ENCODE measurements at regions not wholly inside any gene's neighbourhood (a gene's known extent, or its start where the extent isn't known, plus 50 kb on each side); places are given as distances from the start of the nearest gene placed in this dataset.
"Not testable (repeated sequence)": the region's sequence is repeated elsewhere in the genome, so short reads cannot be mapped to it uniquely, and the experiment has no call there.

DNA sequence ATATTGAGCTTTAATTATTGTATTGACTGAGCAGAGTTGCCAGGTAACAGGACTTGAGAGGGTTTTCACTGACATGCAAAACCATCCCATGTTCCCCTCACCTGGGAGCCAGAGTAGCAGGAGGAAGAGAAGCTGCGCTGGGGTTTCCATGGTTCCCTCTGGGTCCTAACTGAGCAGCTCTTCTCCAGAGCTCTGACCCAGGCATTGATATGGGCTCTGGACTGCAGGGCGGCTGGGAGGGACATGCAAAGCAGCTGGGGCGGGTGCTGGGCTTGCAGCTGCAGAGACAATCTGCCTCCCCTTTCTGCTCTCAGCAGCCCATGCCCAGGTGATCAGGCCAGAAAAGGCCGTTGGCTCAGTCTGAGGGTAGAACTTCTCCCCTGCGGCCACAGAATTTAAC is 451.5 kb downstream of the RPIA start:
- not testable (repeated sequence) for H3K9me3 ChIP-seq (ENCODE audit: low read depth); H3K27ac ChIP-seq; H3K4me2 ChIP-seq; H2AFZ ChIP-seq; H3K36me3 ChIP-seq (replicated peaks; ENCODE audit: insufficient read depth, low read depth); H3K4me3 ChIP-seq; H3K4me1 ChIP-seq (ENCODE audit: insufficient read depth); DNase-seq (ENCODE audit: low spot score); H3K79me2 ChIP-seq; H3K27me3 ChIP-seq; H3K9me2 ChIP-seq (replicated peaks; ENCODE audit: insufficient read depth); H4K20me1 ChIP-seq (ENCODE audit: insufficient read depth, poor library complexity, severe bottlenecking)
- WGBS (ENCODE audit: low lambda C conversion rate, missing lambda C conversion rate): 80% methylated on average over 5 of the region's 5 CpGs

DNA sequence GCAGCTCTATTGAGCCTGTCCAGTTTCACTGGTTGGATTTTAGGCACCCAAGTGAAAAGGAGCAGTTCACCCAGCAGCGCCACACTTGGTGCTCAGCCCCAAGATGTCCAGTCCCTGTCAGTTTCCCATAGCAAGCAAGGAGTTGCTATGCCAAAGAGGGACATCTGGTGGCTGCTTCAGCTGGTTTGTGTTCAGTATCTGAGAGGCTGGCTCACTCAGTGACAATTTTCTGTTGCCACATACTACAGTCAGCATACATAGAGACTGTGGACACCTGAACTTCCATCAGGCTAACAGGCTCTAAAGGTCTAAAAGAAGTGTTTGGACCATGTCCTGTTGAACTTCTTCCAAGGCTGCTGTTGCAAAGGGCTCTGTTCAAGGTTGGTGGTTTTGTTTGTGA is 453.9 kb downstream of the RPIA start:
- H3K9me3 ChIP-seq (ENCODE audit: low read depth); H3K27ac ChIP-seq; H2AFZ ChIP-seq; DNase-seq (ENCODE audit: low spot score); H3K36me3 ChIP-seq (replicated peaks; ENCODE audit: insufficient read depth, low read depth); H3K4me2 ChIP-seq; H3K4me3 ChIP-seq; H3K9me2 ChIP-seq (replicated peaks; ENCODE audit: insufficient read depth); H4K20me1 ChIP-seq (ENCODE audit: insufficient read depth, poor library complexity, severe bottlenecking); H3K27me3 ChIP-seq; H3K79me2 ChIP-seq; H3K4me1 ChIP-seq (ENCODE audit: insufficient read depth): not testable (repeated sequence)
- 68% methylated on average over 1 of the region's 1 CpG for WGBS (ENCODE audit: low lambda C conversion rate, missing lambda C conversion rate)

DNA sequence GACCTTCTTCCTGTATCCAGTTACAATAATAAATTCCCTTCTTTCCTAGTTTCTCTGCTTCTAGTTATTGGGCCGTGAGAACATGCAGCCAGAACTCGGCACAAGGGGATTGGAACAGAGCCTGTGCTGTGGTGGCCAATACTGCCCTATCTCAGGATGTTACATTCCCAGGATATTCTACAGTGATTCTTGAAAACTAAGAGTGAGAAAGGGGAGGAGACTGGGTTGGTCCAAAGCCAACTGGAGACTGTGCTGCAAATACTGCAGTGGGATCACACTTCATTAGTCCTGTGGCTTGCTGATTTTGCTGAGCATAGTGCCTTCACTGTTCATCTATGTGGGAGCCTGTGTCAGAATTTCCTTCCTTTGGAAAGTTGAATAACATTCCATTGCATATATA is 456.8 kb downstream of the RPIA start:
- not testable (repeated sequence) for H3K4me1 ChIP-seq (ENCODE audit: insufficient read depth); DNase-seq (ENCODE audit: low spot score); H3K9me3 ChIP-seq (ENCODE audit: low read depth); H3K36me3 ChIP-seq (replicated peaks; ENCODE audit: insufficient read depth, low read depth); H2AFZ ChIP-seq; H3K4me3 ChIP-seq; H3K9me2 ChIP-seq (replicated peaks; ENCODE audit: insufficient read depth); H3K27me3 ChIP-seq; H4K20me1 ChIP-seq (ENCODE audit: insufficient read depth, poor library complexity, severe bottlenecking); H3K4me2 ChIP-seq; H3K79me2 ChIP-seq; H3K27ac ChIP-seq
- 78% methylated on average over 2 of the region's 2 CpGs for WGBS (ENCODE audit: low lambda C conversion rate, missing lambda C conversion rate)

DNA sequence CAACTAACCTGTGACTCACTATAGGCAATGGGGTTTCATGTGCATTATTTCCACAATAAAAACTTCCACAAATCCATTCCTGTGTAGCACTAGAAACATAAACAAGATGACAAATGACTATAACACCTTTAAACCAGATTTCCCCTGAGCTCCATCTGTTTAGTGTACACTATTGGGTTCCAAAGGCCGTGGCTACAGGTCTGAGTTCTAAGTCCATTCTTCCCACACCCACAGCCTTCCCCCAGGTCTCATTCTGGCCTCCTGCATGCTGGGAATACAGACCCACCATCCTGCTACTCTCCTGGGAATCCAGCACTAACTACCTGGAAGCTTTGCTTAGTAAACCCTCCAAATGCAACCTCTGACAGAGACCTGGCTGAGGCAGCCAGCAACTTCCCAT is 460.2 kb downstream of the RPIA start:
- H2AFZ ChIP-seq; H3K4me1 ChIP-seq (ENCODE audit: insufficient read depth); H3K27ac ChIP-seq; H3K27me3 ChIP-seq; H3K4me2 ChIP-seq; H3K9me2 ChIP-seq (replicated peaks; ENCODE audit: insufficient read depth); H3K4me3 ChIP-seq; H4K20me1 ChIP-seq (ENCODE audit: insufficient read depth, poor library complexity, severe bottlenecking); H3K79me2 ChIP-seq; H3K36me3 ChIP-seq (replicated peaks; ENCODE audit: insufficient read depth, low read depth); DNase-seq (ENCODE audit: low spot score); H3K9me3 ChIP-seq (ENCODE audit: low read depth): not testable (repeated sequence)
- WGBS (ENCODE audit: low lambda C conversion rate, missing lambda C conversion rate): no CpG with 5 or more reads among the region's 1 CpG

DNA sequence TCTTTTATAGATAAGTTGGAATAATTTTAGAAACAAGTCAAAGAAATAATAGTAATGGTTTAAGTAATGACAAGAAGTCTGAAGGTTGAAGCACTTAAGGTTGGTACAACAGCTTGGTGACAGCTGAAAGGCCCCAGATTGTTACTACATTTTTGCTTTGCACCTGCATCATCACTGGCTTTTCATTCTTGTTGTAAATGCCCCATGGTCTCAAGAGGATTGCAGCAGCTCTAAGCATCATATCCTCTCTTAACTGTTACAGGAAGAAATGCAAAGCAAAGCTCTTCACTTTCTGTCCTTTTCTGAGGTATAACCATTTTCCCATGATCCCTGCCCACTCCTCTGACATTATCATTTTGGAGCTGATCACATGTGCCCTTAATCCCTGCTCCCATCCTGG is 461.0 kb downstream of the RPIA start:
- H3K27ac ChIP-seq; H3K9me2 ChIP-seq (replicated peaks; ENCODE audit: insufficient read depth); H4K20me1 ChIP-seq (ENCODE audit: insufficient read depth, poor library complexity, severe bottlenecking); H3K4me1 ChIP-seq (ENCODE audit: insufficient read depth); H3K4me3 ChIP-seq; H3K79me2 ChIP-seq; H3K4me2 ChIP-seq; H2AFZ ChIP-seq; H3K9me3 ChIP-seq (ENCODE audit: low read depth); DNase-seq (ENCODE audit: low spot score); H3K27me3 ChIP-seq; H3K36me3 ChIP-seq (replicated peaks; ENCODE audit: insufficient read depth, low read depth): not testable (repeated sequence)

DNA sequence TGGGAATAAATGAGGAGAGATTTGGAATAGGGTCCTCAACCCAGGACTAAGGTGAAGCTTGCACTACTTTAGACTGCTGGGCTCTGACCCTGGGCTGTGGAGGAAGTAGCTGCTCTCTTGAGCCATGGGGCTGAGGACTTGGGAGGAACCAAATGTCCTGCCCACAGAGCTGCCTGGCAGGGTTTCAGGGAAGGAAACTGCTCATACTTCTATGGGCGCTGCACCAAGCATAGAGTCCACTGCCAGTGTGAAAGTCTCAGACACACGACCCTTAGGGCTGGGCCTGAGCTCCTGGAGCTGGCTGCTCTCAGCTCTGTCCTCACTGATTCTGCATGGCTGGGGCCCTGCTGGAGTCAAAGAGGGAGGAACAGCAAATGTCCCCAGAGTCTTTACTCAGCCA is 461.7 kb downstream of the RPIA start:
- 52% methylated on average over 2 of the region's 2 CpGs for WGBS (ENCODE audit: low lambda C conversion rate, missing lambda C conversion rate)

DNA sequence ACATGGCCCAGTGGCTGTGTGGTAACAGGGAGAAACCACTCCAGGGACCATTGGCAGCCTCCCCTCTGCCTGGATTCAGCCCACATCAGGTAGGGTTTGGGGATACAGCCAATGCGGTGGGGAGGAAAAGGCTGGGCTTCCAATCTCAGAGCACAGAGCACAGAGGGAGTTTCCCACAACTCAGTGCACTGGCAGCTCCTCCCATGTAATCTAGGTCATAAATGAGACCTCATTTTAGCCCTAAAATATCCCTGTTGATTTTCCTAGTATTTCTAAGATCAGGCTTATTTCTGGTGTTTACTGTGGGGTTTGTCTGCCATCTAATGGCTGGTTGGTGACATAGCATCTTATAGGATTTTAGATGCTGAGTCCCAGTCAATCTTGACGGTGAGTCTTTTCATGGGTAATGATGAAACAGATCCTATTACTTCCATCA is 462.8 kb downstream of the RPIA start:
- not testable (repeated sequence) for H3K9me2 ChIP-seq (replicated peaks; ENCODE audit: insufficient read depth); H3K27me3 ChIP-seq; H4K20me1 ChIP-seq (ENCODE audit: insufficient read depth, poor library complexity, severe bottlenecking); H3K36me3 ChIP-seq (replicated peaks; ENCODE audit: insufficient read depth, low read depth); H3K4me1 ChIP-seq (ENCODE audit: insufficient read depth); H3K4me2 ChIP-seq; H3K27ac ChIP-seq; H3K79me2 ChIP-seq; H3K9me3 ChIP-seq (ENCODE audit: low read depth); DNase-seq (ENCODE audit: low spot score); H3K4me3 ChIP-seq; H2AFZ ChIP-seq
- WGBS (ENCODE audit: low lambda C conversion rate, missing lambda C conversion rate): 42% methylated on average over 2 of the region's 2 CpGs

More for the DNA sequence above, 461.7 kb downstream of the RPIA start:
- H3K4me1 ChIP-seq (ENCODE audit: insufficient read depth); H3K27me3 ChIP-seq; H3K36me3 ChIP-seq (replicated peaks; ENCODE audit: insufficient read depth, low read depth); H3K79me2 ChIP-seq; H3K9me3 ChIP-seq (ENCODE audit: low read depth); H2AFZ ChIP-seq; H3K9me2 ChIP-seq (replicated peaks; ENCODE audit: insufficient read depth); DNase-seq (ENCODE audit: low spot score); H3K27ac ChIP-seq; H3K4me2 ChIP-seq; H3K4me3 ChIP-seq; H4K20me1 ChIP-seq (ENCODE audit: insufficient read depth, poor library complexity, severe bottlenecking): not testable (repeated sequence)

DNA sequence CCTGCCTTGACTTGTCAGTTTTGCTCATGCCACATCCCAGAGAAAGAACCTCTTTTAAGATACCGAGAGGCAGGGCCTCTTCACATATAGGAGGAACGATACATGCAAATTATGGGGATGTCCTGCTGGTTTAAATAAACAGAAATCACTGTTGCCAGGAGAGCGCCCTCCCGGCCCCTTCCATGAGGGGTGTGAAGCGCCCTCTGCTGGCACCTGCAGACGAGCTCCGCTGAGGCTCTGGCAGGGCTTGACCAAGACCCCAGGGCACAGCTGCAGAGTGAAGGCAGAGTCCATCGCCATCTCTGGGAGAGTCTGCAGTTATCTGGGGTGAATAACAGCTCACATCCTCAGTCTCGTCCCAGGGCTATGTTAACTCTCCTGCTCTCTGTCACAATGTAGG is 468.8 kb downstream of the RPIA start:
- not testable (repeated sequence) for H3K9me3 ChIP-seq (ENCODE audit: low read depth); H3K4me3 ChIP-seq; H3K4me1 ChIP-seq (ENCODE audit: insufficient read depth); H3K79me2 ChIP-seq; H3K27me3 ChIP-seq; H2AFZ ChIP-seq; H3K27ac ChIP-seq; H3K36me3 ChIP-seq (replicated peaks; ENCODE audit: insufficient read depth, low read depth); H3K4me2 ChIP-seq; H4K20me1 ChIP-seq (ENCODE audit: insufficient read depth, poor library complexity, severe bottlenecking); H3K9me2 ChIP-seq (replicated peaks; ENCODE audit: insufficient read depth); DNase-seq (ENCODE audit: low spot score)
- 60% methylated on average over 7 of the region's 9 CpGs for WGBS (ENCODE audit: low lambda C conversion rate, missing lambda C conversion rate)

DNA sequence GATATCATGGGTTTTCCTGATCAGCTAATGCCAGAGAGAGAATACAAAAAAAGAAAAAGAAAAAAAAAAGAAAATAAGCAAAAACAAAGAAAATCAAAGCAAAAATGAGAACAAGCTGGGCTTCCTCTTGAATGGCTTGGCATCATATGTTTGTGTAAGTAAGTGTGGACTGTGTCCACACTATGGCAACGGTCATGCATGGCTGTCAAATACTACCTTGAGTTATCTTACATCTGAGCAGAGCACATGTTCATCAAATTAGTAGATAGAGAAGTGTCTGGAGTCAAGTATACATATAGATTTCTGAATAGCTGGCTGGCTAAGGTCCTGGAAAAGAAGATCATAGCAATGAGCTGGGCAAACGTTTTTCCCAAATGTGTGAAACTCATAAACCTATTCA is 470.2 kb downstream of the RPIA start:
- H3K9me3 ChIP-seq (ENCODE audit: low read depth); H3K4me3 ChIP-seq; H3K79me2 ChIP-seq; DNase-seq (ENCODE audit: low spot score); H3K36me3 ChIP-seq (replicated peaks; ENCODE audit: insufficient read depth, low read depth); H3K9me2 ChIP-seq (replicated peaks; ENCODE audit: insufficient read depth); H3K4me2 ChIP-seq; H3K27ac ChIP-seq; H2AFZ ChIP-seq; H4K20me1 ChIP-seq (ENCODE audit: insufficient read depth, poor library complexity, severe bottlenecking); H3K27me3 ChIP-seq; H3K4me1 ChIP-seq (ENCODE audit: insufficient read depth): not testable (repeated sequence)
- WGBS (ENCODE audit: low lambda C conversion rate, missing lambda C conversion rate): 21% methylated on average over 2 of the region's 2 CpGs

Measured in hepatocyte (in vitro differentiated cells).